ENCODE measurements at regions not wholly inside any gene's neighbourhood (a gene's known extent, or its start where the extent isn't known, plus 50 kb on each side); places are given as distances from the start of the nearest gene placed in this dataset.
"Not testable (repeated sequence)": the region's sequence is repeated elsewhere in the genome, so short reads cannot be mapped to it uniquely, and the experiment has no call there.

- H3K9me3 ChIP-seq (ENCODE audit: control insufficient read depth, insufficient read depth, low read length); H3K4me1 Mint-ChIP-seq; H3K4me3 Mint-ChIP-seq; H3K4me1 ChIP-seq (ENCODE audit: control insufficient read depth, insufficient read depth, low read length); H3K27ac Mint-ChIP-seq; H3K36me3 ChIP-seq (ENCODE audit: control insufficient read depth, insufficient read depth, low read length); H3K9me3 Mint-ChIP-seq; H3K4me3 ChIP-seq (ENCODE audit: low read length); DNase-seq; intact Hi-C loops (cut with micrococcal nuclease); H3K36me3 Mint-ChIP-seq; H3K27ac ChIP-seq (ENCODE audit: low read length): not testable (repeated sequence)
- no CpG with 5 or more reads among the region's 31 CpGs for WGBS (ENCODE audit: insufficient coverage)
- peaks cover 17% of the 10 kb centered on the region for H3K27me3 ChIP-seq (ENCODE audit: control insufficient read depth, insufficient read depth, low read length)
- peaks cover 11 to 37% of the 10 kb centered on the region in 2 donors for H3K27me3 Mint-ChIP-seq (ENCODE audit: low read depth in 2 of 2)
- peak; percentile 76 to 93 (median 86) for ATAC-seq
These were observed 242.9 kb downstream of the FAM72C start for GRCh38 chr1:143728802-143729448.

GRCh38 chr1:143727263-143727662 lies 244.5 kb downstream of the FAM72C start:
- Histone ChIP-seq H3K27me3 (ENCODE audit: control insufficient read depth, insufficient read depth, low read length) (peaks cover 17% of the 10 kb centered on the region), H3K4me3 (ENCODE audit: low read length) (no peak overlapping the region), H3K9me3 (ENCODE audit: control insufficient read depth, insufficient read depth, low read length) (no peaks in the 10 kb centered on the region), H3K27ac (ENCODE audit: low read length) (no peak overlapping the region), H3K4me1 (ENCODE audit: control insufficient read depth, insufficient read depth, low read length) (no peaks in the 10 kb centered on the region), H3K36me3 (ENCODE audit: control insufficient read depth, insufficient read depth, low read length) (no peaks in the 10 kb centered on the region)
- no peaks in the 10 kb centered on the region for H3K36me3 Mint-ChIP-seq
- H3K4me1 Mint-ChIP-seq: no peaks in the 10 kb centered on the region
- WGBS (ENCODE audit: insufficient coverage): 91% methylated on average over 1 of the region's 1 CpG
- TF ChIP-seq CTCF (IDR thresholded peaks at IDR 0.05): no peak
- DNase-seq (no peak), ATAC-seq (no peak)
- peaks cover 7 to 34% of the 10 kb centered on the region in 2 donors for H3K27me3 Mint-ChIP-seq (ENCODE audit: low read depth in 2 of 2)
- H3K4me3 Mint-ChIP-seq: no peak overlapping the region
- H3K9me3 Mint-ChIP-seq: no peaks in the 10 kb centered on the region
- H3K27ac Mint-ChIP-seq: no peak overlapping the region
- intact Hi-C loops (cut with micrococcal nuclease): no loop called here

- Mint-ChIP-seq H3K4me3 (no peak overlapping the region), H3K27ac (no peak overlapping the region), H3K36me3 (no peaks in the 10 kb centered on the region), H3K9me3 (no peaks in the 10 kb centered on the region), H3K27me3 (ENCODE audit: low read depth in 2 of 2) (peaks cover 3 to 23% of the 10 kb centered on the region in 2 donors), H3K4me1 (no peaks in the 10 kb centered on the region)
- no peak overlapping the region for H3K4me3 ChIP-seq (ENCODE audit: low read length)
- no peak overlapping the region for H3K27ac ChIP-seq (ENCODE audit: low read length)
- H3K36me3 ChIP-seq (ENCODE audit: control insufficient read depth, insufficient read depth, low read length): no peaks in the 10 kb centered on the region
- intact Hi-C loops (cut with micrococcal nuclease): no loop called here
- 29% methylated on average over 7 of the region's 7 CpGs for WGBS (ENCODE audit: insufficient coverage)
- H3K27me3 ChIP-seq (ENCODE audit: control insufficient read depth, insufficient read depth, low read length): peaks cover 5% of the 10 kb centered on the region
- no peaks in the 10 kb centered on the region for H3K9me3 ChIP-seq (ENCODE audit: control insufficient read depth, insufficient read depth, low read length)
- no peak for DNase-seq
- no peak for TF ChIP-seq CTCF (IDR thresholded peaks at IDR 0.05)
- no peak for ATAC-seq
- H3K4me1 ChIP-seq (ENCODE audit: control insufficient read depth, insufficient read depth, low read length): no peaks in the 10 kb centered on the region
These were observed 250.8 kb downstream of the FAM72C start for GRCh38 chr1:143721024-143721373.

- Histone ChIP-seq H3K27me3 (ENCODE audit: control insufficient read depth, insufficient read depth, low read length) (peaks cover 3% of the 10 kb centered on the region), H3K4me3 (ENCODE audit: low read length) (no peak overlapping the region), H3K9me3 (ENCODE audit: control insufficient read depth, insufficient read depth, low read length) (no peaks in the 10 kb centered on the region), H3K4me1 (ENCODE audit: control insufficient read depth, insufficient read depth, low read length) (no peaks in the 10 kb centered on the region), H3K36me3 (ENCODE audit: control insufficient read depth, insufficient read depth, low read length) (no peaks in the 10 kb centered on the region), H3K27ac (ENCODE audit: low read length) (no peak overlapping the region)
- TF ChIP-seq CTCF (IDR thresholded peaks at IDR 0.05): no peak
- Mint-ChIP-seq H3K27ac (no peak overlapping the region), H3K9me3 (no peaks in the 10 kb centered on the region), H3K27me3 (ENCODE audit: low read depth in 2 of 2) (peaks cover 3 to 23% of the 10 kb centered on the region in 2 donors), H3K4me1 (no peaks in the 10 kb centered on the region), H3K4me3 (no peak overlapping the region), H3K36me3 (no peaks in the 10 kb centered on the region)
- intact Hi-C loops (cut with micrococcal nuclease): no loop called here
- DNase-seq (peak in 1 of 2 donors; percentile 15), ATAC-seq (peak in 1 of 3 donors; percentile 35)
- 14% methylated on average over 24 of the region's 24 CpGs for whole genome bisulfite sequencing (ENCODE audit: insufficient coverage)
These were observed 251.4 kb downstream of the FAM72C start for GRCh38 chr1:143720087-143721023.

Measured in natural killer cell (primary cell).